Stimulated activated CD8-positive, alpha-beta memory T cell treated with anti-CD3 and anti-CD28 coated beads, Interleukin-2, amount 100 ng/mL, for 48 hours (primary cell): ENCODE measurements at regions not wholly inside any gene's neighbourhood (a gene's known extent, or its start where the extent isn't known, plus 50 kb on each side); places are given as distances from the start of the nearest gene placed in this dataset.
"Not testable (repeated sequence)": the region's sequence is repeated elsewhere in the genome, so short reads cannot be mapped to it uniquely, and the experiment has no call there.

ENCODE experiments used
- DNase-seq, 2 donors: peaks; one replicate each; pipeline ENCODE4 v3.0.0-alpha.2; 2020; ENCODE audit warnings: low read depth in 2 of 2

DNA sequence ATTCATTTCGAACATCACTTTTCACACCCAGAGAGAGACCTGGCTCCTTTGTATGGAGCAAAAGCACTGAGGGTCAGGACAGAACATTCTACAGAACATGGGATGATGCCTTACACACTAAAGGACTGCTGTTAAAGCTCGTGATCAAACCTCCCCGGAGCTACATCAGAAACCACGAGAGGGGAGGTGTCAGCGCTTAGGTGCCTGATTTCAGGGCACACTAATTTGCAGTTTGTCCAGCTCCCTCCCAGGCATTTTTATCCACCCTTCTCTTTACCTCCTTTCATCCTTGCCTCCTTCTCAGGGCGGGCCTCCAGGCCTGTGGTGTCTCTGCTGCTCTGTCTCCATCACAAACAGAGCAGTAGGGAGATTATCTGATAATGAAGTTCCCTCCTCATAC lies 127.5 kb downstream of the VPREB1 start:
- DNase-seq = no peak

DNA sequence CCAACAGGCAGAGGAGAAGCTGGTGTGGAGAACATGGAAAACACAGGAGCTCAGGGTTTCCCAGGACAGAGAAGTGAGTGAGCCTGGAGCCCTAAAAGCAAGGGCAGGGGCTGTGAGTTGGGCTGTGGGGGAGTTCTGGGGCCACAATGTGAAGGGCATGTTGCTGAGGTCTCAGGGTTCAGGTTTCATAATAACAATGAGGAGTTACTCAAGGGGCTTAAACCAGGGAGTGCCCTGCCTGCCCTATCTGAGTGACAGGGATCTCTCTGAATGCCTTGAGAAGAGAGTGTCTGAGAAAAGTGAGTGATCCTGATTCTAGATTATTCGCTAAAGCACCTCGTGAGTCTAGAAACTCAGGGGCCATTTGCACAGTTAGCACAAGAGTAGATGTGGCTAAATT lies 129.6 kb downstream of the VPREB1 start:
- no peak for DNase-seq

DNA sequence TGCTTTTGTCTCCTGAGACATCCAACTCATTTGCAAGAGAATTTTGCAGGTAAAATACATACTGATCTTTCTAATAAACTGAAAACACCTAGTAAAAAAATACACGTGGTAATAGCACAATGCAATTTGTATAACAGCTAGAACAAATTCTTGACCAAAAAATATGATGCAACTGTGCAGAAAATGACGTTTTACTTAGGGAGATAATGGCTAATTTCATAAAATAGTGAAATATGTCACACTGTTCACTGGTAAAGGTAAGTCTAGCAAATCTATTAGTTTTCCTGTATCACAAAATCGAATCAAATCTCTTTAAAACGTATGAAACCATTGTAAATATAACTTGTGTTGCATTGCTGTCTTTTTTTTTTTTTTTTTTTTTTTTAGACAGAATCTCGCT lies 130.0 kb downstream of the VPREB1 start:
- DNase-seq = no peak

DNA sequence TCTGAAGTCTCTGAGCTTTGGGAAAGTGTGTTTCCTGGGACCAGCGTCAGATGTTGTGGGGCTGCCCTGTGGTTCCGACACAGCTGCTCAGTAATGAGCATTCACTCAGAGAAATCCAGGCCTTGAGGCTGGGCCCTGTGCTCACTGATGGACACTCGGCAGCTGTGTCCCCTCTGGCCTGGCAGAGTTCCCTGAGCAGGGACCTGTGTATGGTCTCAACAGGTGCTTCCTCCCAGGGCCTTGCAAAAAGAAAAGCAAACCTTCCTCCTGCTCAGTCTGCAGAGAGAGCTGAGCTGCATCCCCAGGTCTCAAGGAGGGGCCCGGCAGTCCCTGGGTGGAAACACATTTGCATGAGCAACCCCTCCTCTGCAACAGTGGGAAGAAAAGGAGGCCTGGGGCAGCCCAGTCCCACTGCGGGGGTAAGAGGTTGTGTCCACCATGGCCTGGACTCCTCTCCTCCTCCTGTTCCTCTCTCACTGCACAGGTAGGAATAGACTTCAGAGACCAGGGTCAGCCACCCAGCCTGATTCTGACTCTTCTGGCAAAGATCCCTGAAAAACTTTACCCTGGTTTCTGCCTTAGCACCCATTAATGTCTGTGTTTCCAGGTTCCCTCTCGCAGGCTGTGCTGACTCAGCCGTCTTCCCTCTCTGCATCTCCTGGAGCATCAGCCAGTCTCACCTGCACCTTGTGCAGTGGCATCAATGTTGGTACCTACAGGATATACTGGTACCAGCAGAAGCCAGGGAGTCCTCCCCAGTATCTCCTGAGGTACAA lies 131.2 kb downstream of the VPREB1 start:
- no peak for DNase-seq

DNA sequence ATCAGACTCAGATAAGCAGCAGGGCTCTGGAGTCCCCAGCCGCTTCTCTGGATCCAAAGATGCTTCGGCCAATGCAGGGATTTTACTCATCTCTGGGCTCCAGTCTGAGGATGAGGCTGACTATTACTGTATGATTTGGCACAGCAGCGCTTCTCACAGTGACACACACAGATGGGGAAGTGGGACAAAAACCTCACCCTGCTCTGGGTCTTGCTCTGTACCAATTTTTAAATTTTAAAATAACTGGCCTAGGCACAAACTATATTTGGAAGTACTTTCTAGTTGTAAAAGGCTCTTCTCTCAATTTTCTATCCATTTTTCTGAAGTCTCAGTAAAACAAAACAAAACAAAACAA lies 131.7 kb downstream of the VPREB1 start:
- no peak for DNase-seq

DNA sequence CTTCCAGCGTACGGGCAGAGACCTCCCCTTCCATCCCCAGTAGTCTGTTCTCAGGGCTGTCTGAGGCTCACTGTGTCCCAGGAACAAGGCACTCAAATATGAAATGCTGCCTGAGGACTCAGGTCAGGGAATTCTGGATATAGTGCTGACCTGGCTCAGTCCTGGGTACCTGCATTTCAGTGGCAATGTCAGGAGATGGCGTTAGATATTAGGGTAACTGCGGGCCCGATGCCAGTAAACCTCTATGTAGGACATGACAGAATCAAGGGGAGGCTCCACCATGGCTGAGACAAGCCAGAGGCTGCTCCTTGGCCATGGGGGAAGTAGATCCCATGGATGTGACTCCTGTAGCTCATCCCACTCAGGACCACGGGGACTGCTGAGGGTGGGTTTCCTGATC lies 131.7 kb downstream of the ZNF280B start:
- not testable (repeated sequence) for DNase-seq

DNA sequence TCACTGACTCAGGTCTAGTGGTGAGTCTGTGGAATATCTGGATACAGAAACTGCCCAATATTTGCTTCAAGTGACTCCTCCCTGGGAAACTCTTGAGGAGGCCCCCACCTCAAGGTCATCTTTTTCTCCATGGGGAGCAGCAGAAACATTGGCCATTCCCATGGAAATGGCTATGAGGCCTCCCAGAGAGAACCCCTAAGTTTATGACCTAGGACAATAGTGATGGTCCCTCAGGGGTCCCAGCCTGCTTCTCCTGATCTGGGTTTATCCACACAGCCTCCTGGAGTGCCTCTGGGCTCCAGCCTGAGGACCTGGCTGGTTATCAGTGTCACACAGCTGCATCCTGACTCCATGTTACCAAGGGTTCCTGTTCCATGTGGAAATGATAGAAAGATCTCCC lies 131.2 kb downstream of the ZNF280B start:
- DNase-seq = no peak

DNA sequence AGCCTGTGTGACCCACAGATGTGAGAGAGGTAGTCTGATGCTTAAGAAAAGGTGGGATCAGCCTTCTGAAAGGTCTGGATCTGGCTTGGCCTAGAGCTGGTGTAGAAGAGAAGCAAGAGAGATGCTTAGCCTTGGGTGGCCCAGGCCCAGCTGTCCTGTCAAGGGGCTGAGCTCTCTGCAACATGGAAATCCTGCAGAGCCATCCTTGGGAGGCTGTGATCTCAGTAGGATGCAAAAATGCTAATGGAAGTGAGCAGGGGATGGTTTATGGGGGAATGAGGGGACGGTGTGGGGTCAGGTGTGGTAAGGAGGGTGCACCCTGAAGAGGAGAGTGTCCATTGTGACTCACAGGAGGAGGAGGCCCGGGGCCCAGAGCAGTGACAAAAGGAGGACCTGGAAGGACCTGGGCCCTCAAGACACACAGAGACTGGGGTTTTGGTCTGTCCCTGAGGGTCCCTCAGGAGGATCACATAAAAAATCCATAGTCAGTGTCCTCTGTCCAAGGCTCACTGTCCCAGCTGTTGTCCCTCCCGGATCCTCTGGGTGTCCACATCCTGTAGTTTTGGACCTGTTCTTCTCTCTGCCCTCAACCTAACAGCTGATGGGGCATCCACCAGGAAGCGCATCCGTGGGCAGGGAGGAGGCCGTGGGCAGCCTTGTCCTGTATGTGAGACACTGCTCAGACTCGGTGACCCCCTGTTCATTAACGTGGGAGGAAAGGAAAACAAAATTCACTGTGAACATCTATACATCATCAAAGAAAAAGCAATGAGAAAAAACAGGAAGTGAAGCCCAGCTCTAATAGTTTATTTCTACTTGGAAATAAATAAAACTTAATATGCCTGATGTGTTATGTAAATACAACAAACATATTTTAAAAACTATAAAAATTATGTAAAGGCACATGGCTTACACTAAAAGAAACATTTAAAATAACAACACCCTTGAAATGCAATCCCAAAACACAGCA lies 129.8 kb downstream of the ZNF280B start:
- no peak for DNase-seq

DNA sequence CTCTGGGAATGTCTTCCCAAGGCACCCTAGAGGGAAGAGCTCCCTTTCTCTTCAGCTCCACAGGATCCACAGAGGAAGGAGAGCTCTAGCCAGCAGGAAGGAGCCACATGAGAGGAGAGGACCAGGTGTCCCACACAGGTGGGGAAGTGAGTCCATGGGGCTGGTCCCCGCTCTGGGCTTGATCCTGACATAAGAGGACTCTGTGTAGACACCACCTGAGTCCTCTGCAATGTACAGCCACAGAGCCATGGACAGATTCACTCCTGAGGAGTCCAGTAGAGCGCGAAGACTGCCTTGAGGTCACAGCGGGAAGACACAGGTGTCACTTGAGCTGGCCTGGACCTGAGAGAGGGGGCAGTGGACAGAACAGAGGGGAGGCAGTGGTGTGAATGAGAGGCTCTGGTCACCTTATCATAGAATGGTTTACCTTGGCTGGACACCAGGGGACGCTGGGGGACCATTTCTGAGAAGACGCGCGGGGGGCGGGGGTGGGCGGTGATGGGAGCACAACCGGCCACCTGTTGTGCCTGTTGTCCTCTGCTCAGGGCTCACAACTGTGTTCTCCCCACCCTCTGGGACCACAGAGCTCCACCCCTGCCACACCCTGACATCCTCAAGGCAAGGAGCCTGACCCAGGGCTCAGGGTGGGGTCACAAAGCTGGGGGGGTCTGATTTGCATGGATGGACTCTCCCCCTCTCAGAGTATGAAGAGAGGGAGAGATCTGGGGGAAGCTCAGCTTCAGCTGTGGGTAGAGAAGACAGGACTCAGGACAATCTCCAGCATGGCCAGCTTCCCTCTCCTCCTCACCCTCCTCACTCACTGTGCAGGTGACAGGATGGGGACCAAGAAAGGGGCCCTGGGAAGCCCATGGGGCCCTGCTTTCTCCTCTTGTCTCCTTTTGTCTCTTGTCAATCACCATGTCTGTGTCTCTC lies 128.2 kb downstream of the ZNF280B start:
- DNase-seq = no peak

DNA sequence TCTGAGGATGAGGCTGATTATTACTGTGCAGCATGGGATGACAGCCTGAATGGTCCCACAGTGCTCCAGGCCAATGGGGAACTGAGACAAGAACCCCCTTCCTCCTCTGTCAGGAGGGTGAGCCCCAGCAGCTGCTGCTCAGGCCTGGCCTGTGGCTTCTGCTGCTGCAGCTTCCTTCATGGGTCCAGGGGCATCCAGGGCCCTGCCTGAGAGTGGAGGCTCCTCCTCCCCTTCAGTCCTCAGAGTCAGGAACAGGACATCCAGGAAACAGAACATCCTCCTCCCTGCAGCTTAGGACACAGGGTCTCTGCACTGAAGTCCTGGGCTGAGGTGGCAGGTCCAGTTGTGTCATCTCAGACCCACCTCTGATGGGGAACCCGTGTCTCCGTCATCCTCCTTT lies 127.2 kb downstream of the ZNF280B start:
- not testable (repeated sequence) for DNase-seq

DNA sequence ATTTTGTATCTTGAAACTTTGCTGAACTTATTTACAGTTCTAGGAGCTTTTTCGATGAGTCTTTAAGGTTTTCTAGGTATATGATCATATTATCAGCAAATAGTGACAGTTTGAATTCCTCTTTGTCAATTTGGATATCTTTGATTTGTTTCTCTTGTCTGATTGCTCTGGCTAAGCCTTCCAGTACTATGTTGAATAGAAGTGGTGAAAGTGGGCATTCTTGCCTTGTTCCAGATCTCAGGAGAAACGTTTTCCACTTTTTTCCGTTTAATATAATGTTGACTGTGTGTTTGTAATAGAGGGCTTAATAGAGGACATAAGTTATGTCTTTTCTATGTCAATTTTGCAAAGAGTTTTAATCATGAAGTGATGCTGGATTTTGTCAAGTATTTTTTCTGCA lies 124.3 kb downstream of the ZNF280B start:
- DNase-seq = no peak

DNA sequence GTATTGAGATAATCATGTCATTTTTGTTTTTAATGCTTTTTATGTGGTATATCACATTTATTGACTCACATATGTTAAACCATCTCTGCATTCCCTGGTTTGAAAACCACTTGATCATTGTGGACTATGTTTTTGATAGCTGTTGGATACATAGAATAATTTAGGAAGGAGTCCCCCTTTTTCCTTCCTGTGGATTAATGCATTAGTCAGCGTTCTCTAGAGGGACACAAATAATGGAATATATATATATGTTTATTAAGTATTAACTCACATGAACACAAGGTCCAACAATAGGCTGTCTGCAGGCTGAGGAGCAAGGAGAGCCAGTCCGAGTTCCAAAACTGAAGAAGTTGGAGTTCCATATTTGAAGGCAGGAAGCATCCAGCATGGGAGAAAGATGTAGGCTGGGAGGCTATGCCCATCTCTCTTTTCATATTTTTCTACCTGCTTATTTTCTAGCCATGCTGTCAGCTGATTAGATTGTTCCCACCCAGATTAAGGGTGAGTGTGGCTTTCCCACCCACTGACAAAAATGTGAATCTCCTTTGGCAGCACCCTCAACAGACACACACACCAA lies 123.8 kb downstream of the ZNF280B start:
- no peak for DNase-seq

DNA sequence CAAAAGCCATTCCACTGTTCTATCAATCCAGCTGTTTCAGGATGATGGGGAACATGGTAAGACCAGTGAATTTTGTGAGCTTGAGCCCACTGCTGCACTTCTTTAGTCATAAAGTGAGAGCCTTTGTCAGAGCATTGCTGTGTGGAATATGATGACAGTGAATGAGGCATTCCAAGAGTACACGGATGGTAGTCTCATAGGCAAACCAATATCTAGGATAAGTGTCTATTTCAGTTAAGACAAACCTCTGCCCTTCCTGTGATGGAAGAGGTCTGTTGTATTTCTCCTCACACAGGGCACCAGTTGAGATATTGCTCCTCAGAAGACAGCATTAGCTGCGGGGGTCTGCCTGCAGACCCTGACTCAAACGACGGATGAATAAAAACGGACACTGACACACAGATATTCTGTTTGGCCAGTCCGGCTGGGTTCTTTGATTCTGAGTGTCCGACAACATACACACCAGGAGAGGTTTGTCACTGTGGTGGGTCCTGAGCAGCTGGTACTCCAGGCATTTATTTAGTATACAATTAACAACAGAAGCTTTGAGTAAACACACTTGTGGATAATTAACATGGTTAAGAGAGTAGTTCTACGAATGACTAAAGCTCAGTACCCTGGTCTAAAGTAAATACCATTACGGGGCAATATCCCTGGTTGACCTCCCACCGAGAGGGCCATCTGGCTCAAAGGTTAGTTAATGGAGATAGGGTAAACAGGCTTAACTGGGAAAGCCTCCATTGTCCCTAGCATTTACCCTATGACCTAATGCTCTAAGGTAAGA lies 121.7 kb downstream of the ZNF280B start:
- no peak for DNase-seq

DNA sequence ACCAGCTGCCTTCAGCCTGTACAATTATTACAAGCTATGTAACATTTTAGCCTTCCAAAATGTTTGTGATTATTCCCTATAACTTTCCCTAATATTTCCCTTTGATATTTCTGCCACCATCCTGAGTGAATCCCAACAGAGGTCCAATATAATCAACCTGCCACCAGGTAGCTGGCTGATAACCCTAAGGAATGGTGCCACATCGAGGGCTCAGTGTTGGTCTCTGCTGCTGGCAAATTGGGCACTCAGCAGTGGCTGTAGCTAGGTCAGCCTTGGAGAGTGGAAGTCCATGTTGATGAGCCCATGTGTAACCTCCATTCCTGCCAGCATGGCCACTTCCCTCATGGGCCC lies 121.2 kb downstream of the ZNF280B start:
- no peak for DNase-seq

DNA sequence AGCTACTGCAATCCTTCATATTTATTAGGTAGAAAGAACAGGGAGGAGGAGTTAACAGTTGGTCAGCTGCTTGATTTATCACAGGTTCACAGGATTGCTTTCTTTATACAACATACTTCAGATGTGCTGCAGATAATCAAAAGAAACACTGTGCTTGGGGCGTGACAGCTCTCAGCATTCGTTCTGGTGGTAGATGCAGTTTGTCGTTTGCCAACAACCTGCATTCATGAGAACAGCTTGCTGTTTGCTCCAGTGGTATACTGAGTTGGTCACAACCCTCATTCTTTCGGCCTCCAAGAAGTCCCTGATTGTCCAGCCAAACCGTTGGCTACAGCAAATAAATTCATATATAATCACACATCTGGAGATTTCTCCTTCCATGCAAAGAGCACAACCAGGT lies 120.5 kb downstream of the ZNF280B start:
- no peak for DNase-seq

DNA sequence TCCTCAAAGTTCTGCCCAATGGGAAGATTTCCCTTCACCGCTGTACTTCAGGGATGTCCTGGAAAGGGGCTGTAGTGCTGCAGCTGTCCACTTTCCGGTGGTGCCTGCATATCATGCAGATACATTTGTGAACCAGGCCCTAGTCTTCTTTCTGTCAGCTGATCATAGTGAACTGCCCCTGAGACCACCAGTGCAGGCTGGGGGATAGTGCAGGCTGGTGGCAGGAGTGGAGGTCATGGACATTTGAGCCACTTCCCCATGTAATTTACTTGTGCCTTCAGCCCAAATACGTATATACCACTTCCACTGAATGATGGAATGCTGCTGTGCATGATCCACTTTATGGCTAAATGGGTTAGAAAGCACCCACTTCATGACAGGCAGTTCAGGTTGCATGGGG lies 120.0 kb downstream of the ZNF280B start:
- DNase-seq = no peak

DNA sequence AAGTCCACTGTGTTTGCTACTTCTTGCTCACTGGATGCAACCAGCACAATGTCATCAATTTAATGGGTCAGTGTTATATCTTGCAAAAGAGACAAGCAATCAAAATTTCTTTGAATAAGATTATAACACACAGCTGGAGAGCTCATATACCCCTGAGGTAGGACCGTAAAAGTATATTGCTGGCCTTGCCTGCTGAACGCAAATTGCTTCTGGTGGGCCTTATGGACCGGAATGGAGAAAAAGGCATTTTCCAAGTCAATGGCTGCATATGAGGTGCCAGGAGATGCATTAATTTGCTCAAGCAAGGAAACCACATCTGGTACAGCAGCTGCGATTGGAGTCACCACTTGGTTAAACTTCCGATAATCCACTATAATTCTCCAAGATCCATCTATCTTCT lies 119.1 kb downstream of the ZNF280B start:
- DNase-seq = no peak

DNA sequence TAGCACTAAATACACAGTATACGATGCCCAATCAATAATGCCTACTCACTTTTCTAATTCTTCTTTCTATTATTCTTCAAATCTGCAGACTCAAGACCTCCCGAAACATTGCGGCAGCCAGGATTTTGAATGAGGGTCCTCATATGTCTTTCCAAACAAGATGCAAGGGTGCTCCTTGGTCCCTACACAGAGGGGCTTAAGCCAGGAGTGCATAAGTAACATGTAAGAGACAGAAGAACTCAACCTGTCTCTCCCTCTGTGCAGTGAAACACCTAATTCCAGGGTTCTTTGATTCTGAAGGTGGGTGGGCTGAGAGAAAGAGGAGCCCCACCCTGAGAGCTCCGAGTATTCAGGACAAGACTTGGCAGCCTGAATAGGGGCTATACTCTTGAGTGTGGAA lies 117.6 kb downstream of the ZNF280B start:
- no peak for DNase-seq

DNA sequence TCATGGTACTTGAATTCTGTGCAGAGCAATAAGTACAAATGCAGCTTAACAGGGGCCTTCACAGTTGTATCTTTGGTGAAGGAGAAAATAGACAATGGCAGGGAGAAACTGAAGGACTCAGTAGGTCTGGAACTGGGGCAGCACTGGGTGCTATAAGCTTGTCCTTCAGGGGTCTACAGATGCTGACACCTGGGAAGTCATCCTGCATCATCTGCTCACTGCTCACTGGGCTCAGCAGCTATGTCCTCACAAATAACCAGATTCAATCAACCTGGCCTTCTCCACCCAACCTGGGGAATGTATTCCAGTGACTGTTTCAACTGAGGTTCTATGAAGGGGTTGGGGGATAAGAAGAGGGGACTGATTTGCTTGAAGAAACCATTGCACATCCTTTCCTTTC lies 117.0 kb downstream of the ZNF280B start:
- no peak for DNase-seq

DNA sequence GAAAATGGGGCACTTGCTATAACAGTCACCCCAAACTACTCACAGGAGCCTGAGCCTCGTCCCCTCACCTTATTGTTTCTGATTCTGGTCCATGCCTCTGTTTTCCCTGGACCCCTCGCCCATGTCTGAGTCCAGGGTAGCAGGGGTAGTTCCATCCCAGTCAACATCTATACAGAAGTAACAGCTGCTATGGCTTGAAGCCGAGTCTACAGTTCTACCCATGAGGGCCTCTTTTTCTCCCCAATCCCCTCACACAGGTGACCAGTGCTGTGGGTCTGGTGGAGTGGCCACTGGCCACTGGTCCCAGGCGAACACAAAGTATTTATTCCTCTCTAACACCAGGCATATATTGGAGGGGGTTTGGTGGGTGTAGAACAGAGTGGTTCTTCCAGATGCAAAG lies 116.4 kb downstream of the ZNF280B start:
- DNase-seq = no peak

DNA sequence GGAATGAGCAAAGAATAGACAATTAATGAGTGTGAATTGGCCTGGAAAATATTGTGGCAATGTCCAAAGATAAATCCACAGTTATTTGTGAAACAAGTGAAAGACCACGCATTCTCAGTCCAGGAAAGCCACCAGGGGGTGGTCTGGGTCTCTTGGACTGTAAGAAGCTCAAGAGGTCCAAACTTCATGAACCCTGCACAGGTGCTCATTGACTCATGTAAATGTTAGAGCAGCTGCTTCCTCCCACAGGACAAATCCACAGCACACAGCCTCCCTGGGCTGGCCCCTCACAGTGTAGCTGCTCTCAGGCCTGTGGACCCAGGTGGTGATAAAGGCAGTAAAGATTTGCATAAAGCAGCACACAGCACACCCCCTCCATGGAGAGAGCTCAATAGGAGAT lies 114.0 kb downstream of the ZNF280B start:
- no peak for DNase-seq
